Neural progenitor cell (in vitro differentiated cells): ENCODE measurements at regions not wholly inside any gene's neighbourhood (a gene's known extent, or its start where the extent isn't known, plus 50 kb on each side); places are given as distances from the start of the nearest gene placed in this dataset.

ENCODE experiments used
- DNase-seq: peaks from one replicate; pipeline ENCODE4 v3.0.0-alpha.2; 2016; ENCODE audit warnings: low spot score
- H2AFZ ChIP-seq: fragments of 200-600 bp; sonication (generic); replicated peaks from 2 replicates; pipeline ENCODE4 v1.6.1; 2016; ENCODE audit warnings: antibody characterized with exemption
- H3F3A ChIP-seq: fragments of 200-600 bp; sonication (generic); 2 replicates; pipeline ENCODE4 v1.6.1; 2016; ENCODE audit warnings: antibody characterized with exemption, low read depth
- H3K27ac ChIP-seq: fragments of 200-600 bp; sonication (generic); 2 replicates; pipeline ENCODE4 v1.5.1; 2016; ENCODE audit warnings: mild to moderate bottlenecking
- H3K27me3 ChIP-seq: fragments of 200-600 bp; sonication (generic); 2 replicates; pipeline ENCODE4 v1.6.1; 2016; ENCODE audit warnings: mild to moderate bottlenecking, moderate library complexity
- H3K36me3 ChIP-seq: fragments of 200-600 bp; sonication (generic); 2 replicates; pipeline ENCODE4 v1.5.1; 2016
- H3K4me1 ChIP-seq: fragments of 200-600 bp; sonication (generic); 2 replicates; pipeline ENCODE4 v1.6.1; 2016; ENCODE audit warnings: mixed run types
- H3K4me2 ChIP-seq: fragments of 200-600 bp; sonication (generic); 2 replicates; pipeline ENCODE4 v1.6.1; 2016
- H3K4me3 ChIP-seq: fragments of 200-600 bp; sonication (generic); 2 replicates; pipeline ENCODE4 v1.5.1; 2016
- H3K79me2 ChIP-seq: fragments of 200-600 bp; sonication (generic); 2 replicates; pipeline ENCODE4 v1.6.1; 2016; ENCODE audit warnings: low read depth
- H3K9ac ChIP-seq: fragments of 200-600 bp; sonication (generic); 2 replicates; pipeline ENCODE4 v1.6.1; 2016
- H3K9me3 ChIP-seq: fragments of 200-600 bp; sonication (generic); 2 replicates; pipeline ENCODE4 v1.5.1; 2016; ENCODE audit warnings: low read depth
- H4K20me1 ChIP-seq: fragments of 200-600 bp; sonication (generic); 2 replicates; pipeline ENCODE4 v1.6.1; 2016; ENCODE audit warnings: low read depth
- H3K27ac Mint-ChIP-seq: 3 replicates; pipeline ENCODE4 v1.8.0; 2021; ENCODE audit warnings: mixed read lengths
- H3K27me3 Mint-ChIP-seq: 2 replicates; pipeline ENCODE4 v1.8.0; 2022; ENCODE audit warnings: low read depth, mild to moderate bottlenecking, inconsistent platforms, moderate library complexity, mixed read lengths; ENCODE audit not compliant: insufficient read depth
- H3K36me3 Mint-ChIP-seq: 3 replicates; pipeline ENCODE4 v1.8.0; 2021; ENCODE audit warnings: mixed read lengths
- H3K4me1 Mint-ChIP-seq: 3 replicates; pipeline ENCODE4 v1.8.0; 2021; ENCODE audit warnings: mixed read lengths
- H3K4me3 Mint-ChIP-seq: 3 replicates; pipeline ENCODE4 v1.8.0; 2021; ENCODE audit warnings: mild to moderate bottlenecking, moderate library complexity, mixed read lengths
- H3K9me3 Mint-ChIP-seq: 3 replicates; pipeline ENCODE4 v1.8.0; 2020; ENCODE audit warnings: mixed read lengths
- CTCF ChIP-seq: fragments of 200-600 bp; sonication (generic); IDR thresholded peaks from 2 replicates; pipeline ENCODE4 v1.5.1; 2017; ENCODE audit warnings: antibody characterized with exemption, mild to moderate bottlenecking
- EZH2 ChIP-seq: fragments of 200-600 bp; sonication (generic); IDR thresholded peaks from 2 replicates; pipeline ENCODE4 v1.6.1; 2017; ENCODE audit warnings: antibody characterized with exemption, mild to moderate bottlenecking, moderate library complexity
- EZH2phosphoT487 ChIP-seq: fragments of 200-600 bp; sonication (generic); IDR thresholded peaks from 2 replicates; pipeline ENCODE4 v1.6.1; 2017; ENCODE audit warnings: antibody characterized with exemption

- H3K4me2 ChIP-seq = no peak overlapping the region
- peak overlapping the region; percentile 30 for H3K27ac Mint-ChIP-seq
- H3K4me1 Mint-ChIP-seq = peaks cover 37% of the 10 kb centered on the region
- no peaks in the 10 kb centered on the region for H3K36me3 Mint-ChIP-seq
- no peaks in the 10 kb centered on the region for H3K79me2 ChIP-seq
- H3K27me3 Mint-ChIP-seq = peaks cover 2% of the 10 kb centered on the region
- no peaks in the 10 kb centered on the region for H3F3A ChIP-seq
- H2AFZ ChIP-seq = no peak overlapping the region
- no peak overlapping the region for H3K27ac ChIP-seq
- no peak for DNase-seq
- H3K9ac ChIP-seq = no peak overlapping the region
- no peaks in the 10 kb centered on the region for H3K9me3 ChIP-seq
- H3K27me3 ChIP-seq = no peaks in the 10 kb centered on the region
- peaks cover 5% of the 10 kb centered on the region for H3K4me1 ChIP-seq
- H3K36me3 ChIP-seq = no peaks in the 10 kb centered on the region
- no peak overlapping the region for H3K4me3 ChIP-seq
- H4K20me1 ChIP-seq = no peaks in the 10 kb centered on the region
- H3K9me3 Mint-ChIP-seq = peaks cover 10% of the 10 kb centered on the region
- no peak for TF ChIP-seq EZH2phosphoT487
- no peak for TF ChIP-seq CTCF
- TF ChIP-seq EZH2 = no peak
- H3K4me3 Mint-ChIP-seq = no peak overlapping the region
These were observed 92.0 kb downstream of the MIS18A start for GRCh38 chr21:32186804-32187203.

DNA sequence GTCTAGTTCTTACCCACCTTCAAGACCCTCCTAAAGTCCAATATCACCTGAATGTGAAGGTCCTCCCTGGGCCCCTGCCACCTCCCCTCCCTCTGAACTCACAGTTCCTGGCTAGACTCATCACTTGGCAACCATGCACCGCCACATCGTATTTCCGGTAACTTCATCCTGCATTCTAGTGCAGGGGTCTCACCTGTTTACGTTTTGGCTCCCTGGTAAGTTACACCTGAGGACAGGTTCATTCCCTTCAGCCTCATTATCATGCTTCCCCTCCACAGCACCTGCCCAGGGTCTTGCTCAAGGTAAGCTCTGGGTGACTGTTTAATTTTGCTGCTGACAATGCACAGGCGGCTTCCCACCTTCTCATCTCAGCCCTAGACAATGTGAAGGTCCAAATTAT is 93.1 kb downstream of the MIS18A start:
- no peak overlapping the region for H3K27ac ChIP-seq
- peaks cover 5% of the 10 kb centered on the region for H3K4me1 ChIP-seq
- Mint-ChIP-seq H3K27ac (peak overlapping the region; percentile 8), H3K27me3 (peaks cover 2% of the 10 kb centered on the region), H3K4me3 (no peak overlapping the region), H3K9me3 (peaks cover 10% of the 10 kb centered on the region), H3K4me1 (peaks cover 35% of the 10 kb centered on the region), H3K36me3 (no peaks in the 10 kb centered on the region)
- no peaks in the 10 kb centered on the region for H3K79me2 ChIP-seq
- H3K4me2 ChIP-seq = no peak overlapping the region
- no peaks in the 10 kb centered on the region for H4K20me1 ChIP-seq
- no peaks in the 10 kb centered on the region for H3F3A ChIP-seq
- no peak for DNase-seq
- TF ChIP-seq CTCF (no peak), EZH2phosphoT487 (no peak), EZH2 (no peak)
- no peaks in the 10 kb centered on the region for H3K27me3 ChIP-seq
- no peaks in the 10 kb centered on the region for H3K36me3 ChIP-seq
- H3K9ac ChIP-seq = no peak overlapping the region
- no peak overlapping the region for H3K4me3 ChIP-seq
- no peak overlapping the region for H2AFZ ChIP-seq
- H3K9me3 ChIP-seq = no peaks in the 10 kb centered on the region

GRCh38 chr21:32185103-32185502 is 93.7 kb downstream of the MIS18A start:
- Histone ChIP-seq H3K36me3 (no peaks in the 10 kb centered on the region), H2AFZ (no peak overlapping the region), H3K27ac (no peak overlapping the region), H3K4me1 (peaks cover 5% of the 10 kb centered on the region), H3F3A (no peaks in the 10 kb centered on the region), H3K9ac (no peak overlapping the region), H3K27me3 (no peaks in the 10 kb centered on the region), H3K4me2 (no peak overlapping the region), H3K79me2 (no peaks in the 10 kb centered on the region), H3K9me3 (no peaks in the 10 kb centered on the region), H3K4me3 (no peak overlapping the region), H4K20me1 (no peaks in the 10 kb centered on the region)
- Mint-ChIP-seq H3K36me3 (no peaks in the 10 kb centered on the region), H3K4me1 (peaks cover 32% of the 10 kb centered on the region), H3K27me3 (peaks cover 2% of the 10 kb centered on the region), H3K4me3 (no peak overlapping the region), H3K9me3 (peaks cover 10% of the 10 kb centered on the region), H3K27ac (no peak overlapping the region)
- DNase-seq = no peak
- no peak for TF ChIP-seq CTCF

GRCh38 chr21:32184485-32184884 is 94.4 kb downstream of the MIS18A start:
- Mint-ChIP-seq H3K27me3 (peaks cover 2% of the 10 kb centered on the region), H3K27ac (peak overlapping the region; percentile 70), H3K36me3 (no peaks in the 10 kb centered on the region), H3K9me3 (peaks cover 10% of the 10 kb centered on the region), H3K4me3 (peak overlapping the region; percentile 49), H3K4me1 (peaks cover 32% of the 10 kb centered on the region)
- Histone ChIP-seq H4K20me1 (no peaks in the 10 kb centered on the region), H2AFZ (no peak overlapping the region), H3K27me3 (no peaks in the 10 kb centered on the region), H3K27ac (no peak overlapping the region), H3K4me1 (peaks cover 5% of the 10 kb centered on the region), H3K9ac (no peak overlapping the region), H3K79me2 (no peaks in the 10 kb centered on the region), H3K9me3 (no peaks in the 10 kb centered on the region), H3K4me2 (no peak overlapping the region), H3K4me3 (no peak overlapping the region), H3K36me3 (no peaks in the 10 kb centered on the region), H3F3A (no peaks in the 10 kb centered on the region)
- DNase-seq = no peak
- TF ChIP-seq EZH2 = no peak
- TF ChIP-seq EZH2phosphoT487 = no peak
- no peak for TF ChIP-seq CTCF
